ENCODE measurements at regions not wholly inside any gene's neighbourhood (a gene's known extent, or its start where the extent isn't known, plus 50 kb on each side); places are given as distances from the start of the nearest gene placed in this dataset.
A peak's percentile ranks its signal among the peaks of the same experiment; 100 is the strongest.

DNA sequence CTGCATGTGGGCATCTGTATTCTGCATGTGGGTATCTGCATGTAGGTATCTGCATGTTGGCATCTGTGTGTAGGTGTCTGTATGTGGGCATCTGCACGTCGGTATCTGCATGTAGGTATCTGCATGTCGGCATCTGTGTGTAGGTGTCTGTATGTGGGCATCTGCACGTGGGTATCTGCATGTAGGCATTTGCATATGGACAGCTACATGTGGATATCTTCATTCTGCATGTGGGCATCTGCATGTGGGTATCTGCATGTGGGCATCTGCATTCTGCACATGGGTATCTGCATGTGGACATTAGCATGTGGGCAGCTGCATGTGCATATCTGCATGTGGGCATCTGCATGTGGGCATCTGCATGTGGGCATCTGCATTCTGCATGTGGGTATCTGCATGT lies 537.4 kb downstream of the RNF144A start:
- intact Hi-C loops (cut with DNase I), result no loop called here
- whole genome bisulfite sequencing, 2 donors, result 75 to 89% methylated on average over 3 to 4 of the region's 4 CpGs
- Histone ChIP-seq H3K27me3 (no peaks in the 10 kb centered on the region), H3K4me1 (no peaks in the 10 kb centered on the region), H3K4me3 (replicated peaks in 1 of 3) (no peak overlapping the region), H3K36me3 (no peaks in the 10 kb centered on the region), H3K9me3 (no peaks in the 10 kb centered on the region), H3K27ac (no peak overlapping the region)
- no peak for DNase-seq
- TF ChIP-seq POLR2A (IDR thresholded peaks at IDR 0.05), result no peak
- TF ChIP-seq, protein P1, sequence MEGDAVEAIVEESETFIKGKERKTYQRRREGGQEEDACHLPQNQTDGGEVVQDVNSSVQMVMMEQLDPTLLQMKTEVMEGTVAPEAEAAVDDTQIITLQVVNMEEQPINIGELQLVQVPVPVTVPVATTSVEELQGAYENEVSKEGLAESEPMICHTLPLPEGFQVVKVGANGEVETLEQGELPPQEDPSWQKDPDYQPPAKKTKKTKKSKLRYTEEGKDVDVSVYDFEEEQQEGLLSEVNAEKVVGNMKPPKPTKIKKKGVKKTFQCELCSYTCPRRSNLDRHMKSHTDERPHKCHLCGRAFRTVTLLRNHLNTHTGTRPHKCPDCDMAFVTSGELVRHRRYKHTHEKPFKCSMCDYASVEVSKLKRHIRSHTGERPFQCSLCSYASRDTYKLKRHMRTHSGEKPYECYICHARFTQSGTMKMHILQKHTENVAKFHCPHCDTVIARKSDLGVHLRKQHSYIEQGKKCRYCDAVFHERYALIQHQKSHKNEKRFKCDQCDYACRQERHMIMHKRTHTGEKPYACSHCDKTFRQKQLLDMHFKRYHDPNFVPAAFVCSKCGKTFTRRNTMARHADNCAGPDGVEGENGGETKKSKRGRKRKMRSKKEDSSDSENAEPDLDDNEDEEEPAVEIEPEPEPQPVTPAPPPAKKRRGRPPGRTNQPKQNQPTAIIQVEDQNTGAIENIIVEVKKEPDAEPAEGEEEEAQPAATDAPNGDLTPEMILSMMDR (IDR thresholded peaks at IDR 0.05), result no peak

- WGBS, 2 donors, result 43 to 53% methylated on average over 13 of the region's 13 CpGs
- H3K27me3 ChIP-seq, result no peaks in the 10 kb centered on the region
- intact Hi-C loops (cut with DNase I), result no loop called here
- peak; percentile 2 to 4 for DNase-seq
- H3K27ac ChIP-seq, result no peak overlapping the region
- no peaks in the 10 kb centered on the region for H3K4me1 ChIP-seq
- no peak overlapping the region for H3K4me3 ChIP-seq (replicated peaks in 1 of 3)
- H3K9me3 ChIP-seq, result no peaks in the 10 kb centered on the region
- TF ChIP-seq, protein P1 (IDR thresholded peaks at IDR 0.05), result no peak
- no peak for TF ChIP-seq POLR2A (IDR thresholded peaks at IDR 0.05)
- no peaks in the 10 kb centered on the region for H3K36me3 ChIP-seq
Observed at GRCh38 chr2:7456762-7457161, 539.5 kb downstream of the RNF144A start.

DNA sequence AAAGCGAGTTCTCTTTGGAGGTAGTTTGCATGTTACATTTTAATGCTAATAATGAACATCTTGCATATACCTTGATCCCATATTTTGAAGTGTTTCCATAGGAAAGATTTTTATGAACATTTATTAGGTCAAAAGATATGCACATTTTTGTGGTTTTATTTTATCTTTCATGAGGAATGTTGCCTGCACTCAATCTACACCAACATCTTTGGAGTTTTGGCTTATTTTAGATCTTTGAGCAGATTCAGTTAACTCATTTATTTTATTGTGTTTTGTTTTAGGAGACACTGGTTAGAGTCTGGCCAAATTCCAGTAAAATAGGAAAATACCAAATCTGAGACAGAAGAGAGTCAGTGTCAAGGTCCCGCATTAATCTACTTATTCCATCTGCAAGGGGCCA lies 540.9 kb downstream of the RNF144A start:
- intact Hi-C loops (cut with DNase I), result no loop called here
- Histone ChIP-seq H3K27ac (no peak overlapping the region), H3K27me3 (no peaks in the 10 kb centered on the region), H3K9me3 (no peaks in the 10 kb centered on the region), H3K4me1 (no peaks in the 10 kb centered on the region), H3K4me3 (replicated peaks in 1 of 3) (no peak overlapping the region), H3K36me3 (no peaks in the 10 kb centered on the region)
- TF ChIP-seq, protein P1 (IDR thresholded peaks at IDR 0.05), result no peak
- TF ChIP-seq POLR2A (IDR thresholded peaks at IDR 0.05), result no peak
- WGBS, 2 donors, result 97% methylated on average over 2 of the region's 2 CpGs
- DNase-seq, result no peak

- no peak overlapping the region for H3K27ac ChIP-seq
- H3K4me1 ChIP-seq, result no peaks in the 10 kb centered on the region
- H3K27me3 ChIP-seq, result no peaks in the 10 kb centered on the region
- H3K4me3 ChIP-seq (replicated peaks in 1 of 3), result no peak overlapping the region
- WGBS, 2 donors, result 85 to 92% methylated on average over 4 of the region's 4 CpGs
- intact Hi-C loops (cut with DNase I), result no loop called here
- DNase-seq, result no peak
- no peak for TF ChIP-seq POLR2A (IDR thresholded peaks at IDR 0.05)
- TF ChIP-seq, protein P1 (IDR thresholded peaks at IDR 0.05), result no peak
- H3K36me3 ChIP-seq, result no peaks in the 10 kb centered on the region
- no peaks in the 10 kb centered on the region for H3K9me3 ChIP-seq
Observed at GRCh38 chr2:7467782-7468447, 550.7 kb downstream of the RNF144A start.

DNA sequence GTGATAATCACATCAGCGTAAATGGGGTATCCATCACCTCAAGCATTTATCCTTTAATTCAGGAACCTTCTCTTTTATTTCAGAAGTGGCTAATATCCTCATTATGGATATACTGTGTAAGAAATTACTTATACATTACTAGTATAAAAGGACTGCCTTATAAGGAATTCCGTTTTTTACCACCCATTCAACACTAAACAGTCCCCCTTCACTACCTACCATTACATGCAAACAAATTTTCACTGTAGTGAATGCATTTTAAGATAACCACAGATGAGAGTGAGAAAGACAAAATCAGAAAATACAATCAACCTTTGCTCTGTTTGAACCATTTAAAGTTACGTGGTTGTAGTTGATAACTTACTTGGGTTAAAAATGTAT lies 551.2 kb downstream of the RNF144A start:
- H3K27ac ChIP-seq, result no peak overlapping the region
- intact Hi-C loops (cut with DNase I), result no loop called here
- WGBS, 2 donors, result 83 to 95% methylated on average over 3 of the region's 3 CpGs
- H3K9me3 ChIP-seq, result no peaks in the 10 kb centered on the region
- H3K27me3 ChIP-seq, result no peaks in the 10 kb centered on the region
- TF ChIP-seq, protein P1 (IDR thresholded peaks at IDR 0.05), result no peak
- no peak for TF ChIP-seq POLR2A (IDR thresholded peaks at IDR 0.05)
- H3K4me3 ChIP-seq (replicated peaks in 1 of 3), result no peak overlapping the region
- no peak for DNase-seq
- no peaks in the 10 kb centered on the region for H3K4me1 ChIP-seq
- no peaks in the 10 kb centered on the region for H3K36me3 ChIP-seq
